HUES48 (cell line): ENCODE measurements at regions not wholly inside any gene's neighbourhood (a gene's known extent, or its start where the extent isn't known, plus 50 kb on each side); places are given as distances from the start of the nearest gene placed in this dataset.
"Not testable (repeated sequence)": the region's sequence is repeated elsewhere in the genome, so short reads cannot be mapped to it uniquely, and the experiment has no call there.

Source experiments
- H3K27ac ChIP-seq: one replicate; pipeline ENCODE4 v1.7.0; 2013; ENCODE audit warnings: low read depth, low read length, inconsistent platforms
- H3K27me3 ChIP-seq: 2 replicates; pipeline ENCODE4 v1.6.1; 2013; ENCODE audit warnings: mild to moderate bottlenecking, low read length; ENCODE audit not compliant: control insufficient read depth, insufficient read depth
- H3K36me3 ChIP-seq: 2 replicates; pipeline ENCODE4 v1.6.1; 2013; ENCODE audit warnings: low read length; ENCODE audit not compliant: control insufficient read depth, insufficient read depth
- H3K4me1 ChIP-seq: 2 replicates; pipeline ENCODE4 v1.6.1; 2013; ENCODE audit warnings: mild to moderate bottlenecking, low read length; ENCODE audit not compliant: control insufficient read depth, insufficient read depth
- H3K4me3 ChIP-seq: 2 replicates; pipeline ENCODE4 v1.5.1; 2013; ENCODE audit warnings: mild to moderate bottlenecking, low read depth, low read length
- H3K9ac ChIP-seq: 2 replicates; pipeline ENCODE4 v1.6.1; 2013; ENCODE audit warnings: mild to moderate bottlenecking, low read depth, low read length, moderate library complexity
- H3K9me3 ChIP-seq: 2 replicates; pipeline ENCODE4 v1.6.1; 2013; ENCODE audit warnings: low read length; ENCODE audit not compliant: control insufficient read depth, insufficient read depth

DNA sequence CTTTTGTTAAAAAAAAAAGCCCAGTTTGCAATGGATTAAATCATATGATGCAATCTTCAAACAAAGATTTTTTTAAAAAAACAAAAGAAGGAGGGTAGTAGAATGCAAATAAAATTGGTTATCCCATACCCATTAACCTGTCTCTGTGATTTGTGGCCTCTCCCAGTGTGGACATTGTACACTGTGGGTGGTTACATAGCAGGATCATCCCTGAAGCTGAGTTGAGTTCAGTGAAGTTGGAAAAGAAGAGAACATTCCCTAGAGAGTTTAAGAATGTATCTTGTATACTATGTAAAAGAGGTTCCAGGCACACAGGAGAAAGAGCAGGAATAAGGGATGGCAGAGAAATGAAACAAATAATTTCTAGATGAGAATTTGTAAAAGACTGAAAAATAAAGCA is 142.4 kb upstream of the SLC16A7 start:
- Histone ChIP-seq H3K4me3 (no peak overlapping the region), H3K9me3 (no peaks in the 10 kb centered on the region), H3K9ac (no peak overlapping the region), H3K27me3 (no peaks in the 10 kb centered on the region), H3K27ac (no peak overlapping the region), H3K36me3 (no peaks in the 10 kb centered on the region), H3K4me1 (peaks cover 2% of the 10 kb centered on the region; the same call in 1 of the 2 replicates)

DNA sequence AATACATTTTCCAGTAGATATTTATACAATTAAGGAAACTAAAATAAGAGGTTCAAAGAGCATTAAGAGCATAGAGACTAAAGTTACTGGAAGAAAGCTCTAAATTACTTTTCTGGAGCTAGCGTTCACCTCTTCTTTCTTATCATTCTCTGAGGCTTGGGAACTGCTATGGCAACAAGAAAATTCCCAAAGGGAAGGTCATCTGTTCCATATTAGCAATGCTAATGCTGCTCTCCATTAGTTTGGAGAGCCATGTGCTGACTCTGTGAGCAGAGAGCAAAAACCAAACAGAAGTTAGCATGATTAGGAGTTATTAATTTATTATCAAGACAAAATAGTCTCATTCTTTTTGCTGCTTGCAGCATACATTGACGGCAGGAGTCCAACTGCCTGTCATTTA is 143.1 kb upstream of the SLC16A7 start:
- no peak overlapping the region for H3K4me3 ChIP-seq
- peaks cover 9% of the 10 kb centered on the region for H3K4me1 ChIP-seq
- H3K9ac ChIP-seq, result no peak overlapping the region
- H3K36me3 ChIP-seq, result no peaks in the 10 kb centered on the region
- H3K27me3 ChIP-seq, result no peaks in the 10 kb centered on the region
- no peak overlapping the region for H3K27ac ChIP-seq
- H3K9me3 ChIP-seq, result no peaks in the 10 kb centered on the region

DNA sequence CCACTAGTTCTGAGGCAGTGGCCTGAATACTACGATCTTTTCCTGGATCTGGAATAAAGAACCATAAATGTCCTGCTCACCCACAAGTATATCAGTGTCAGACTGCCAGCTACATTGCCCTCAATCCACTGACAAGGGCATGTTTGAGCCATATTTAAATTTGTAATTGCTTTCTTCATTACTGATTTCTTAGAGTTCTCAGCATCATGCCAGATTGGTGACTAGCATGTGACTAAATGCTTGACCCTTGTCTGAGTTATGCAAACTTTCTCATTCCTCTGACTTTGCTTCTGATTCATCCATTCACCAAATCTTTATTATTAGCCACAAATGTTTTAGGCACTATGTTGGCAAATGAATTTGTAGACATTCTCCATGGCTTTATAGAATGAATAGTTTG is 143.6 kb upstream of the SLC16A7 start:
- Histone ChIP-seq H3K4me1 (peaks cover 11% of the 10 kb centered on the region), H3K4me3 (no peak overlapping the region), H3K27ac (no peak overlapping the region), H3K9me3 (no peaks in the 10 kb centered on the region), H3K27me3 (no peaks in the 10 kb centered on the region), H3K9ac (no peak overlapping the region), H3K36me3 (no peaks in the 10 kb centered on the region)

- Histone ChIP-seq H3K9me3 (no peaks in the 10 kb centered on the region), H3K27me3 (no peaks in the 10 kb centered on the region), H3K9ac (no peak overlapping the region), H3K27ac (no peak overlapping the region), H3K4me1 (peaks cover 11% of the 10 kb centered on the region), H3K4me3 (no peak overlapping the region), H3K36me3 (no peaks in the 10 kb centered on the region)
These were observed 149.7 kb upstream of the SLC16A7 start for GRCh38 chr12:59446116-59446515.

DNA sequence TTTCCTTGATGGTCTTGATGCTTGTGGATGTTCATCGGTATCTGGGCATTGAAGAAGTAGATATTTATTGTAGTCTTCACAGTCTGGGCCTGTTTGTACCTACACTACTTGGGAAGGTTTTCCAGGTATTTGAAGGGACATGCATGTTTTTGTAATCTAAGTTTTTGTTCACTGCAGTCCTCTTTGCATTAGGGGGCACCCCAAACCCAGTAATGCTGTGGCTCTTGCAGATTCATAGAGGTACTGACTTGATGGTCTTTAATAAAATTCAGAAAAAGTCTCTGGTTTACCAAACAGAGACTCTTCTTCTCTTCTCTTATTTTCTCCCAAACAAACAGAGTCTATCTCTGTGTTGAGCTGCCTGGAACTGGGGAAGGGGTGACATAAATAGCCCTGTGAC is 150.9 kb upstream of the SLC16A7 start:
- Histone ChIP-seq H3K9me3 (peaks cover 6% of the 10 kb centered on the region; the same call in 1 of the 2 replicates), H3K4me1 (peaks cover 11% of the 10 kb centered on the region), H3K27ac (no peak overlapping the region), H3K4me3 (no peak overlapping the region), H3K27me3 (no peaks in the 10 kb centered on the region), H3K36me3 (no peaks in the 10 kb centered on the region), H3K9ac (no peak overlapping the region)

DNA sequence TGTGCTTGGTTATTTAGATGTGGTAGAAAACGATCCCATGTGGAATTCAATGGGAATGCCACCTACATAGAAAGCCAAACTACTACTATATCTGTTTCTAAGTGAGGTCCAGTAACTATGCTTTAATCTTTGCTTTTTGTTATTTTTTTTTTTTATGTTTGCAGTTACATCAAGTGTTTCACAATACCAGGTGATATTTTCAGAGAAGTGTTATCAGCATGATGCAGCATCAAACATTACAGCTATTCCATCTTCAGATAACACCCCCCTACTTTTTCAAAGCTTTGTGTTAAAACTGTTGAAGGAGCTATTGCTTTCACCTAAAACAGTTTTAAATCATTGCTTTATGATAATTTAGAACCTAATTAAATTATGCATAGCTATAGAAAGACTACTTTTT is 163.8 kb upstream of the SLC16A7 start:
- H3K36me3 ChIP-seq, result no peaks in the 10 kb centered on the region
- H3K9ac ChIP-seq, result no peak overlapping the region

DNA sequence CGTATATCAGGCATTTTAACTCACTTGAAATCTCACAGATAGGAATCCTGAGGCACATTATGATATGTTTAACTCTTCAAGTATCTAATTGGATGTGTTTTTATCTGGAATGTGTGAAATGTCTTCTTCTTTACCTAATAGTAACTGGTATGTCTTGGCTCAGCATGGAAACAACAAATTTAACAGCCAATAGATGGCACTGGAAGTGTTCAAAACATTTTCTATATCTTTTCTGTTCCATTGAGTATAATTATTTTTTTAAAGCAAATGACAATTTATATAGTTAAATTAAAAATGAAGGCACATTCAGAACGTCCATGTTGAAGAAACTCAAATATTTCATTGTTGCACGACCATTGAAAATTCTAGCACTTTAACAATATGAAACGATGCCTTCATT is 164.6 kb upstream of the SLC16A7 start:
- no peaks in the 10 kb centered on the region for H3K9me3 ChIP-seq
- H3K9ac ChIP-seq, result no peak overlapping the region
- peaks cover 19% of the 10 kb centered on the region for H3K4me1 ChIP-seq

More for the DNA sequence above, 163.8 kb upstream of the SLC16A7 start:
- Histone ChIP-seq H3K4me3 (no peak overlapping the region), H3K4me1 (peaks cover 19% of the 10 kb centered on the region), H3K27ac (no peak overlapping the region), H3K9me3 (no peaks in the 10 kb centered on the region), H3K27me3 (no peaks in the 10 kb centered on the region)

GRCh38 chr12:59429766-59430165 is 166.1 kb upstream of the SLC16A7 start:
- H3K4me3 ChIP-seq, result no peak overlapping the region
- no peak overlapping the region for H3K27ac ChIP-seq
- no peaks in the 10 kb centered on the region for H3K9me3 ChIP-seq
- no peak overlapping the region for H3K9ac ChIP-seq
- H3K4me1 ChIP-seq, result peaks cover 19% of the 10 kb centered on the region
- H3K36me3 ChIP-seq, result no peaks in the 10 kb centered on the region
- H3K27me3 ChIP-seq, result no peaks in the 10 kb centered on the region

More for the DNA sequence above, 164.6 kb upstream of the SLC16A7 start:
- Histone ChIP-seq H3K27ac (no peak overlapping the region), H3K27me3 (no peaks in the 10 kb centered on the region), H3K4me3 (no peak overlapping the region), H3K36me3 (no peaks in the 10 kb centered on the region)

GRCh38 chr12:59425798-59426197 is 170.0 kb upstream of the SLC16A7 start:
- no peaks in the 10 kb centered on the region for H3K36me3 ChIP-seq
- H3K27me3 ChIP-seq, result no peaks in the 10 kb centered on the region
- H3K9ac ChIP-seq, result no peak overlapping the region
- no peak overlapping the region for H3K27ac ChIP-seq
- no peak overlapping the region for H3K4me3 ChIP-seq
- H3K4me1 ChIP-seq, result no peaks in the 10 kb centered on the region
- no peaks in the 10 kb centered on the region for H3K9me3 ChIP-seq

- H3K27ac ChIP-seq, H3K9ac ChIP-seq, H3K9me3 ChIP-seq, H3K4me3 ChIP-seq, H3K36me3 ChIP-seq, H3K27me3 ChIP-seq, H3K4me1 ChIP-seq: not testable (repeated sequence)
These were observed 171.2 kb upstream of the SLC16A7 start for GRCh38 chr12:59424666-59425065.

GRCh38 chr12:59414051-59414450 is 181.8 kb upstream of the SLC16A7 start:
- Histone ChIP-seq H3K4me3 (no peak overlapping the region), H3K4me1 (peaks cover 8% of the 10 kb centered on the region; the same call in 1 of the 2 replicates), H3K9ac (no peak overlapping the region), H3K9me3 (no peaks in the 10 kb centered on the region), H3K27ac (no peak overlapping the region), H3K36me3 (no peaks in the 10 kb centered on the region), H3K27me3 (no peaks in the 10 kb centered on the region)

GRCh38 chr12:59408431-59408830 is 187.4 kb upstream of the SLC16A7 start:
- Histone ChIP-seq H3K27me3 (no peaks in the 10 kb centered on the region), H3K4me1 (no peaks in the 10 kb centered on the region; the same call in 1 of the 2 replicates), H3K9ac (no peak overlapping the region), H3K27ac (no peak overlapping the region), H3K4me3 (no peak overlapping the region), H3K36me3 (no peaks in the 10 kb centered on the region), H3K9me3 (no peaks in the 10 kb centered on the region)
